ENCODE measurements at regions not wholly inside any gene's neighbourhood (a gene's known extent, or its start where the extent isn't known, plus 50 kb on each side); places are given as distances from the start of the nearest gene placed in this dataset.
"Not testable (repeated sequence)": the region's sequence is repeated elsewhere in the genome, so short reads cannot be mapped to it uniquely, and the experiment has no call there.

DNA sequence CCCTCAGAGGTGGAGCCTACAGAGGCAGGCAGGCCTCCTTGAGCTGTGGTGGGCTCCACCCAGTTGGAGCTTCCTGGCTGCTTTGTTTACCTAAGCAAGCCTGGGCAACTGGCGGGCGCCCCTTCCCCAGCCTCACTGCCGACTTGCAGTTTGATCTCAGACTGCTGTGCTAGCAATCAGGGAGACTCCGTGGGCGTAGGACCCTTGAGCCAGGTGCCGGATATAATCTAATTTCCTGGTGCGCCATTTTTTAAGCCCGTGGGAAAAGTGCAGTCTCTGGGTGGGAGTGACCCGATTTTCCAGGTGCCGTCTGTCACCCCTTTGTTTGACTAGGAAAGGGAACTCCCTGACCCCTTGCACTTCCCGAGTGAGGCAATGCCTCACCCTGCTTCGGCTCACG, 769.1 kb upstream of the SEMA6A start:
- ATAC-seq, H3K27me3 Mint-ChIP-seq: not testable (repeated sequence)

DNA sequence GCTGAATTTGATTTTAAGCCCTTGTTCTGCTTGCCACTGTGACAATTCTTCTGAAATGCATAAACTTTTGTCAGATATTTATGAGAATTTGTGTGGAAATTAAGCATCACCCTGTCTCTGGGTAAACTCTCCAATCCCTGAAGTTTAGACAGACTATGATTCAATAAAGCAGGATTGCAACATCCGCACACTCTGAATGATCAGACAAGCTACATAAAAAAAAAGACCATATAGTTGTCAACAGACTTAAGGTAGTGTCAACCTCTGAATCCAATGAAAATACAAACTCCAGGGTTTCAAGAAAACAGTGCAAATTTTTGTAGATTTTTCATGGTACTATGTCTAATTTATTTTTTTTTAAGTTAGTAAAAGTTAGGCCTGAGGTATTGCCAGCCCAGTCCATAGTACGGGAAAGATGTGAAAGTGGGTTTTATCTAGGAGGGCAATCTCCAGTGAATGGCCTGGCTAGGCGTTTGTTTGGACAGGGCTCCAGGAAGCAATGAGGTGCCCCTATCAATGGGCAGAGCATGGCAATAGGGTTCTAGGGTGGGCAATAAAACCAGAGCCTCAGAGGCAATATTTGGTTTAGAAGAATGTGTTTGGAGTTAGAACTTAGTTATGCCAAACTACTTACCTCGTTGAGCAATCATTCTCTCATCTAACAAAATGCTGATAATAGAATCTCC, 762.6 kb upstream of the SEMA6A start:
- ATAC-seq (no peak), DNase-seq (ENCODE audit: low spot score) (no peak)
- H3K9me3 Mint-ChIP-seq = peaks cover 8% of the 10 kb centered on the region
- H3K4me3 Mint-ChIP-seq = no peak overlapping the region
- no peaks in the 10 kb centered on the region for H3K27me3 Mint-ChIP-seq
- no peaks in the 10 kb centered on the region for H3K4me1 Mint-ChIP-seq (ENCODE audit: low read depth in 2 of 2)
- H3K36me3 Mint-ChIP-seq = no peaks in the 10 kb centered on the region
- H3K27ac Mint-ChIP-seq = no peak overlapping the region

More for the DNA sequence above, 769.1 kb upstream of the SEMA6A start:
- not testable (repeated sequence) for H3K36me3 Mint-ChIP-seq; DNase-seq (ENCODE audit: low spot score); H3K4me3 Mint-ChIP-seq; H3K9me3 Mint-ChIP-seq; H3K4me1 Mint-ChIP-seq (ENCODE audit: low read depth in 2 of 2); H3K27ac Mint-ChIP-seq

DNA sequence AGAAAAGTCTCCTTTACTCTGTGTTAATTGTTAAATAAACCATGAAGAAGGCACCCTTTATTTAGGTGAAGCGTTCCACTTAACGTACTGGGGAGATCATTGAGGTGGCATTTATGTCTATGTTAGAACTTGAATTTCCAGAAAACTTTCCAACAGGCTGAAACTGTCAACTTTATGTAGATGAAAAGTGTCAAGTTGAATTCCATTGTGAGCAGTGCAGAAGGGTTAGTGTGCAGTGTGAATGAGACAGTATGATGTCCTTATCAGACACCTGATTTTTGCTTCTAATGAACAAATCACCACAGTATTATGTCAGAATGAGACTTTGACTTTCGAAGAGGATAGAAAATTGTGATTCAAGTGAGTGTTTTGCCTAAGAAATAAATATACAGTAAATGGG, 761.6 kb upstream of the SEMA6A start:
- Mint-ChIP-seq H3K27ac (no peak overlapping the region), H3K4me3 (no peak overlapping the region), H3K4me1 (ENCODE audit: low read depth in 2 of 2) (no peaks in the 10 kb centered on the region), H3K27me3 (no peaks in the 10 kb centered on the region), H3K9me3 (peaks cover 8% of the 10 kb centered on the region), H3K36me3 (no peaks in the 10 kb centered on the region)
- ATAC-seq = no peak
- DNase-seq (ENCODE audit: low spot score) = no peak

DNA sequence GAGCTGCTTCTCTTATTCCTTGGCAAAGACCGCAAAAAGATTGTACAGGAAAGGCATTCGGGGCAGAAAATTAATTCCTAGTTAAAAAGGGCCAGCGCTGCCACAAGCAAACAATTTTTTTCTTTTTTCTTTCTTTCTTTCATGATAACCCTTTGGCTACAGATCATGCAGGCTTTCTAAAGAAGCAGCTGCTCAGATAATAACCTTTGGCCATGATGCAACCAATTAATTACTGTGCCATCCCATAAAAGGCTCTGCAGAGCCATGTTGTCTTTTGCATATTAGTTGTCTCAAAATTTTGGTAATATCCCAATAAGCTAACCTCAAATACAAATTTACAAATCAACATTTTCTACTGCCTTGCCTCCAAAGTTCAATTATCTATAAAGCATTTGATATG, 758.4 kb upstream of the SEMA6A start:
- Mint-ChIP-seq H3K9me3 (peaks cover 20% of the 10 kb centered on the region), H3K4me3 (no peak overlapping the region), H3K4me1 (ENCODE audit: low read depth in 2 of 2) (no peaks in the 10 kb centered on the region), H3K27me3 (no peaks in the 10 kb centered on the region), H3K27ac (no peak overlapping the region), H3K36me3 (no peaks in the 10 kb centered on the region)
- DNase-seq (ENCODE audit: low spot score) (no peak), ATAC-seq (no peak)

DNA sequence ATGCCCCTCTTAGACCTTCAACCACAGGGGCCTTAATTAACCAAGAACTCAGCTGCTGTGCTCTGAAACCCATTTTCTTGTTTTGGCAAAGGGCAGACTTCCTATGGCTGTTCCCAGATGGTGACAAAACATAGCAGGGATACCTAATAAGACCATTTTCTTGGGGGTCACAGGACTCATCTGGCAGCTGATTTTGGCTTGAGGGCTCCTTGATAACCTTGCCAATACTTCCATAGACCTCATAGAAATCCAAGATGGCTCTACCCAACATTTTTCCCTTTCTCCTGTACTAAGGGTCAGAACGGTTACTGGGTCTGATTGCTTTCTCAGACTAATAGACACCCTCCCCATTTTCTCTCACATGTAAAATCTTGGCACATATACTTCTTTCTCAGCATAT, 757.7 kb upstream of the SEMA6A start:
- no peaks in the 10 kb centered on the region for H3K27me3 Mint-ChIP-seq
- no peak overlapping the region for H3K4me3 Mint-ChIP-seq
- no peaks in the 10 kb centered on the region for H3K4me1 Mint-ChIP-seq (ENCODE audit: low read depth in 2 of 2)
- no peak for ATAC-seq
- peaks cover 20% of the 10 kb centered on the region for H3K9me3 Mint-ChIP-seq
- H3K36me3 Mint-ChIP-seq = no peaks in the 10 kb centered on the region
- no peak for DNase-seq (ENCODE audit: low spot score)
- H3K27ac Mint-ChIP-seq = no peak overlapping the region

DNA sequence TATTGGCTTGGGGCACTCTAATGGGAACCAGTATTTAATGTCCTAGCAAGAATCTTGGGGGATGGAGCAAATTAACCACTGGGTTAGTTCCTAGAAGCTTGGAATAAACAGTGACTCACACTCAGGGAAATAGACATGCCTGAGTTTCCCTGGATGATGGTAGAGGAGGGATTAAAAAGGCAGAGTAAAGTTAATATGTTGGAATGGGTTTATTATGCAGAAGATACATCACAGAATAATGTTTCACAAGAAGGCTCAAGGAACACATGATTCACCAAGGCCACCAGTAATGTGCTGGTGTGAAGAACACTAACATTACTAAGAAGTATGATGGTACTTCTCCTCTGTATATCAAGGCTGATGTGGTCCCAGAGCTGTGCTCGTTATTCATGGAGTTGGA, 752.9 kb upstream of the SEMA6A start:
- Mint-ChIP-seq H3K9me3 (peaks cover 15% of the 10 kb centered on the region), H3K36me3 (peaks cover 4% of the 10 kb centered on the region), H3K4me1 (ENCODE audit: low read depth in 2 of 2) (no peaks in the 10 kb centered on the region), H3K4me3 (no peak overlapping the region), H3K27me3 (no peaks in the 10 kb centered on the region), H3K27ac (no peak overlapping the region)
- ATAC-seq = no peak
- no peak for DNase-seq (ENCODE audit: low spot score)

DNA sequence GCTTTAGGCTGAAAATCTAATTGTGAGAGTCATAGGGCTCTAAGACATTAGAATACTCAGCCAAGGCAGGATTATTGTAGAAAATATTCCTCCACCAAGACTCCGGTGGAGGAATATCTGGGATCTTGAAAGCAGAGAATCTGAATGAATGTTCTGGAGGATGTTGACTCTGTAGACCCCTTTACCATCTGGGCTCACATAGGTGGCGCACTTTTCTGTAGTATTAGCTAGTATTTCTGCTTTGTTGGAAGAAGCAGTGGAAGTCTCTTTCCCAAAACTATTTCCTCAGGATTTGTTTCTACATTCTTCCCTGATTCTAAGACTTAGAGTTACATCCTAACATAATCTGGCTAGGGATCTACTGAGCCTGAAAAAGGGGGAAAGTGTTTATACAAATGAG, 752.4 kb upstream of the SEMA6A start:
- ATAC-seq (no peak), DNase-seq (ENCODE audit: low spot score) (no peak)
- Mint-ChIP-seq H3K27ac (no peak overlapping the region), H3K9me3 (peaks cover 14% of the 10 kb centered on the region), H3K4me3 (no peak overlapping the region), H3K36me3 (peaks cover 4% of the 10 kb centered on the region), H3K4me1 (ENCODE audit: low read depth in 2 of 2) (no peaks in the 10 kb centered on the region), H3K27me3 (no peaks in the 10 kb centered on the region)

DNA sequence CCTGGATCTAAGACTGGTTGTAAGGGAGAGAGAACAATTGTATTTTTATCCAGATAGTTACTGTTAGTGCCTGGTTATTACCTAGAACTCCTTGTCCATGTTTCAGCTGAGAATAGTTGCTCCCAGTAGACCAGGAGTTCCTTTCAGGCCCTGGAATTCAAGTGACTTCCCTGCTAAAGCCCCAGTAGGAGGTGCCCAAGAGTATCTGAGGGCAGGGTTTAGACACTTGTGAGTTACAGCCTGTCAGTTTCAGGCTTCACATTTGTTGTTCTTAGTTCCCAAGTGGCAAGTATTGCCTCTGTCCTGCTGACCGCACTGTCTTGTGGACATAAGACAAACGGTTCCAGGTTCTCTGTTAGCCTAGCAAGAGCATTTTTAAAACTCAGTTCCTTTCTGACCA, 743.9 kb upstream of the SEMA6A start:
- no peak overlapping the region for H3K4me3 Mint-ChIP-seq
- peaks cover 5% of the 10 kb centered on the region for H3K9me3 Mint-ChIP-seq

DNA sequence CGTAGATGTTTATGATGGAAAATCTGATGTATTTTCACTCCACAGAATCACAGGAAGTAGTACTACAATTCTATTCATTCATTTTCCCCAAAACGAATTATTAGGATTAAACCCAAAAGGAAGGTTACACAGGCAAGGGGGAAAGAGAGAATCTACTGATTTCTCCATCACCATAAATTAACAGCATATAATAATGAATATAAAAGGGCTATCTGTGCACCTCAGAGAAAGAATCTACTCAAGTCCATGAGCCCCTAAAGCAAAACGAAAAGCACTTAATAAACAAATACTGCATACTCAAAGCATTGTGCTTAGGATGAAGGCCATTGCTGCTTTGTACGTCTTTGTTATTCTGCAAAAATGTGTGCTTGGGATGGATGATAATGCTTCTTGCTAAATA, 740.5 kb upstream of the SEMA6A start:
- no peak for DNase-seq (ENCODE audit: low spot score)

More for the DNA sequence above, 743.9 kb upstream of the SEMA6A start:
- no peaks in the 10 kb centered on the region for H3K36me3 Mint-ChIP-seq
- H3K27ac Mint-ChIP-seq = no peak overlapping the region
- H3K27me3 Mint-ChIP-seq = no peaks in the 10 kb centered on the region
- DNase-seq (ENCODE audit: low spot score) (no peak), ATAC-seq (no peak)
- H3K4me1 Mint-ChIP-seq (ENCODE audit: low read depth in 2 of 2) = no peaks in the 10 kb centered on the region

DNA sequence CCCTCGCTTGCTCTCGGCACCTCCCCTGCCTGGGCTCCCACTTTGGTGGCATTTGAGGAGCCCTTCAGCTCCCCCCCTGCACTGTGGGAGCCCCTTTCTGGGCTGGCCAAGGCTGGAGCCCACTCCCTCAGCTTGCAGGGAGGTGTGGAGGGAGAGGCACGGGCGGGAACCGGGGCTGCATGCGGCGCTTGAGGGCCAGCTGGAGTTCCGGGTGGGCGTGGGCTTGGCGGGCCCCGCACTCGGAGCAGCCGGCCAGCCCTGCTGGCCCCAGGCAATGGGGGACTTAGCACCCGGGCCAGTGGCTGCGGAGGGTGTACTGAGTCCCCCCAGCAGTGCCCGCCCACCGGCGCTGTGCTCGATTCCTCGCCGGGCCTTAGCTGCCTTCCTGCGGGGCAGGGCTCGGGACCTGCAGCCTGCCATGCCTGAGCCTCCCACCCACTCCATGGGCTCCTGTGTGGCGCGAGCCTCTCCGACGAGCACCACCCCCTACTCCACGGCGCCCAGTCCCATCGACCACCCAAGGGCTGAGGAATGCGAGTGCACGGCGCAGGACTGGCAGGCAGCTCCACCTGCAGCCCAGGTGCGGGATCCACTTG, 730.0 kb upstream of the SEMA6A start:
- not testable (repeated sequence) for H3K27ac Mint-ChIP-seq; ATAC-seq; H3K36me3 Mint-ChIP-seq; H3K27me3 Mint-ChIP-seq; H3K4me3 Mint-ChIP-seq; H3K4me1 Mint-ChIP-seq (ENCODE audit: low read depth in 2 of 2)
- H3K9me3 Mint-ChIP-seq = peaks cover 10% of the 10 kb centered on the region
- DNase-seq (ENCODE audit: low spot score) = peak; percentile 59

More for the DNA sequence above, 740.5 kb upstream of the SEMA6A start:
- no peaks in the 10 kb centered on the region for H3K27me3 Mint-ChIP-seq
- ATAC-seq = no peak
- H3K27ac Mint-ChIP-seq = no peak overlapping the region
- H3K4me1 Mint-ChIP-seq (ENCODE audit: low read depth in 2 of 2) = no peaks in the 10 kb centered on the region
- H3K9me3 Mint-ChIP-seq = peaks cover 5% of the 10 kb centered on the region
- no peaks in the 10 kb centered on the region for H3K36me3 Mint-ChIP-seq
- H3K4me3 Mint-ChIP-seq = no peak overlapping the region

DNA sequence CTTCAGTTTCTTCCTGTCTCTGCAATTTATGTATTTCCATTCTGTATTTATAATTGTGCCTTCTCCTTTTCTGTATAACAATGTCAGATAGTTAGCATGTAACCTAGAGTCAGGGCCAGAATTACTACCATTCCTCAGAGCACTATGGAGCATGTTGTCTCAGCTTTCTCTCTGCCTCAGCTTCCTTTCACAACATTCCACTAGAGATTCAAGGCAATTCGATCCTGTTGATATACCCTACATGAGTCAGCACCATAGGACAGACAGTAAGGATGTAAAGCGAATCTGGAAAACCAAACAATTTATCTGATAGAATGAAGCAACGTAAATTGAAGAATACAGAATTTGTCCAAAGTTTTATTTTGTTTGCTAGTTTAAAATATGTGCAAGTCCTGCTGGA, 728.3 kb upstream of the SEMA6A start:
- ATAC-seq (no peak), DNase-seq (ENCODE audit: low spot score) (no peak)
- Mint-ChIP-seq H3K9me3 (peaks cover 10% of the 10 kb centered on the region), H3K4me1 (ENCODE audit: low read depth in 2 of 2) (no peaks in the 10 kb centered on the region), H3K27ac (no peak overlapping the region), H3K27me3 (no peaks in the 10 kb centered on the region), H3K36me3 (no peaks in the 10 kb centered on the region), H3K4me3 (no peak overlapping the region)

DNA sequence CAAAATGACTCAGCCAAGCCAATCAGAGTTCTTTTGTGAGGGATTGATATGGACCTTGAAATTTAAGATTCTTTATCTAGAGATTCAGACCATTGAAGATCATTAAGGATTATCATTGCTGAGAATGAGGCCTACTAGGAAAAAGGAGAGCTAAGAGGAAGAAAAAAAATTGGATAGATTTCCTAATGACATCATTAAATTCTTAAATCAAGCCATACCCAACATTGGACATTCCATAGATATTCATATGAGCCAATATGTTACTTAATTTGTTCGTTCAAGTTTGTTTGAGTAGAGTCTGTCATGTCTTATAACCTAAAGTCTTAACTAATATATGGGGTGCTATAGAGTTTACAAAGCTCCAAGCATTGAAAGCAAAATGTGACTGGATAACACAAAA, 727.9 kb upstream of the SEMA6A start:
- H3K27ac Mint-ChIP-seq = no peak overlapping the region
- no peak for ATAC-seq
- peaks cover 10% of the 10 kb centered on the region for H3K9me3 Mint-ChIP-seq
- no peak for DNase-seq (ENCODE audit: low spot score)
- H3K4me1 Mint-ChIP-seq (ENCODE audit: low read depth in 2 of 2) = no peaks in the 10 kb centered on the region
- H3K27me3 Mint-ChIP-seq = no peaks in the 10 kb centered on the region
- no peaks in the 10 kb centered on the region for H3K36me3 Mint-ChIP-seq
- H3K4me3 Mint-ChIP-seq = no peak overlapping the region

DNA sequence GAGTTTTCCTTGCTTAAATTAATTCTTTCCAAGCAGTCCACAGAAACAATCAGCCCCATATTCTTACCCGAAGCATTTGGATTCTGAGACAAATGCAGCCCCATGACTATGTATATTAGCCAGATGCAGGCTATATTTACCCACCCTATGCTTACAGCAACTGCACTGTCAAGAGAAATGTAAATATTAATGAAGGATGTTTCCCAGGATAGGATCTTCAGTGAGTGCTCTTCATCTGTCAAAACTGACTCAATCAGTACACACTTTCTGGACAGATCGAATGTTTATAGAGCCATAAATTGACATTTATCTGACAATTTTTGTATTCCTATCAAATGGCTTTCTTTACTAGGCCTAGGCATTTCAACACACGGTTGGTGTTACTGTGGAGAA, 725.3 kb upstream of the SEMA6A start:
- peaks cover 11% of the 10 kb centered on the region for H3K9me3 Mint-ChIP-seq
- no peak overlapping the region for H3K27ac Mint-ChIP-seq
- no peak overlapping the region for H3K4me3 Mint-ChIP-seq

DNA sequence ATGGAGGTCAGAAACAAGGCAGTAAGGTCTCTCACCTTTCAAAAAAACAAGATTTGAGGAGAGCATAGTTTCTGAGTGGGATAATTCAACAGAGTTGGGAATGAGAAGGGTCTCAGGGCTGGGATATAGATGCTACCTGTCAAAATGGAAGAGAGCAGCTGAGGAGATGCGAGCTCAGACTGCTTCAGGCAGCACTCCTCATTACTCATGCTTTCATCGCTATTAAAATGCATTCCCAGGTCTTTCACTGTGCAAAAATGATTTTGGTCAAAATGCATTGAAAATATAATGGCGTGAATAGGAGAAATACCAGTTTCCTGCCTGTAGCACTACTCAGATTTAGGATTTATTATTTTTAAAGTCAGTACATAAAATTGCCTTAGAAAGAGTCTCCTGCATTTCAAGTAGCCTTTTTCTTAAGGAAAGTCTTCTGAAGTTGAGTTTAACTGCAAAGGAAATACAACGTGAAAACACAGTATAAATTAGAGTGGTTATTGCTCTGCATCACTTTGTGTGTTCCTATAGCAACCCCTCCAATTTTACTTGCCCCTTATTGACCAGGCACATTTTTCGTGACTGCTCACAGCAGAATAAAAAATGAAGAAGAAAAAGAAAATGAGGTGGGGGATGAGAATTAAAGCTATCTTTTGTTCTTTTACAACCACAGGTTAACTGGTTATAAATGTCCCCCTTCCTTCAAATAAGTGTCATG, 724.8 kb upstream of the SEMA6A start:
- Mint-ChIP-seq H3K4me1 (ENCODE audit: low read depth in 2 of 2) (no peaks in the 10 kb centered on the region), H3K9me3 (peaks cover 11% of the 10 kb centered on the region), H3K36me3 (peaks cover 5% of the 10 kb centered on the region), H3K27me3 (no peaks in the 10 kb centered on the region), H3K27ac (no peak overlapping the region), H3K4me3 (no peak overlapping the region)
- ATAC-seq = no peak
- DNase-seq (ENCODE audit: low spot score) = no peak

More for the DNA sequence above, 725.3 kb upstream of the SEMA6A start:
- Mint-ChIP-seq H3K36me3 (peaks cover 5% of the 10 kb centered on the region), H3K4me1 (ENCODE audit: low read depth in 2 of 2) (no peaks in the 10 kb centered on the region), H3K27me3 (no peaks in the 10 kb centered on the region)
- ATAC-seq (no peak), DNase-seq (ENCODE audit: low spot score) (no peak)
